Occipital lobe (tissue), 1 donor: ENCODE measurements at regions not wholly inside any gene's neighbourhood (a gene's known extent, or its start where the extent isn't known, plus 50 kb on each side); places are given as distances from the start of the nearest gene placed in this dataset.

Experiments used
- DNase-seq: peaks from one replicate; lab custom pipeline; 2025; lab: John Stamatoyannopoulos, UW

- no peak for DNase-seq
Measured at GRCh38 chr2:146173934-146174333, 1654.0 kb upstream of the ZEB2 start.

DNA sequence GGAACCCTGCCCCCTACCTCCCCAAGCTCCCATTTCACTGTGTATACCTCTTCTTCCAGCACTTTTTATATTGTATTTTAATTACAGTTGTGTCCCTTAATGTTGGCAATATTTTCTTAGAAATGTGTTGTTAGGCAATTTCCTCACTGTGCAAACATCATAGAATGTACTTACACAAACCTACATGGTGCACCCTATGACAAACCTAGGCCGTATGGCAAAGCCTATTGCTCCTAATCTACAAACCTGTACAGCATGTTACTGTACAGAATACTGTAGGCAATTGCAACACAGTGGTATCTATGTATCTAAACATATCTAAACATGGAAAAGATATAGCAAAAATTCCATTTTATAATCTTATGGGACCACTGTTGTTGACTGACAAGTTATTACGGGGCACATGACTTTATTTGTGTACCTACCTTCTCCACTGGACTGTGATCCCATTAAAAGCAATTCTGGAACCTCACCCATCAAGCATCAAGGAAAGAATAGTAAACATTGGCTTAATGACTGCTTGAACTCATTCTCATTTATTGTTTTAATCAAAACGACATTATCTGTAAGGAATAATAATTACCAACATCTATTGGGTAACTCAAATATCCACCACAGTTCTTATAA is 1641.5 kb upstream of the ZEB2 start:
- no peak for DNase-seq

DNA sequence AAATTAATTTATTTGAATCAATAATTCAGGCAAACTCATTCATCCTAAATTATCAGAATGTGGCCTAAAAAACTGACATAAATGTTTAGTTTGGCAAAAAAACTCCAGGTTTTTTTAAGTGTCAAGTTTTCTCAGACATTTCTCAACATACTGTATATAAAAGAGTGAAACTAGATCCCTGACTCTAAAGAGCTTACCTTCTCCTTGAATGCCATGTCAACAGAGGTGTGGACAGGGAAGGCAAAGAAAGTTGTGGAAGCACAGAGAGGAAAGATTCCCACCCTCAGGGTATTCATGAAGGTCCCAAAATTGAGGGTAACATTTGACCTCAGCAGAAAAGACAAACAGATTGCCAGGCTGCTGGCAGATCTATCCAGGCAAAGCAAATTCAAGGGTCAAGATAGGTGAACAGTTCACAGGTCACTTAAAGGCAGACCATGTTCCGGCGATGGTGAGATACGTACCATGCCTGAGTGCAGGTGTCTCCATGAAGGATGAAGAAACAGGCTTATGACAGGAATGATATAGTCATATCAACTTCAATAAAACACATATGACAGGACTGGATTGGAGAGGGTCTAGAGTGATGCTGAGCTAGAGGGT is 1638.3 kb upstream of the ZEB2 start:
- no peak for DNase-seq

DNA sequence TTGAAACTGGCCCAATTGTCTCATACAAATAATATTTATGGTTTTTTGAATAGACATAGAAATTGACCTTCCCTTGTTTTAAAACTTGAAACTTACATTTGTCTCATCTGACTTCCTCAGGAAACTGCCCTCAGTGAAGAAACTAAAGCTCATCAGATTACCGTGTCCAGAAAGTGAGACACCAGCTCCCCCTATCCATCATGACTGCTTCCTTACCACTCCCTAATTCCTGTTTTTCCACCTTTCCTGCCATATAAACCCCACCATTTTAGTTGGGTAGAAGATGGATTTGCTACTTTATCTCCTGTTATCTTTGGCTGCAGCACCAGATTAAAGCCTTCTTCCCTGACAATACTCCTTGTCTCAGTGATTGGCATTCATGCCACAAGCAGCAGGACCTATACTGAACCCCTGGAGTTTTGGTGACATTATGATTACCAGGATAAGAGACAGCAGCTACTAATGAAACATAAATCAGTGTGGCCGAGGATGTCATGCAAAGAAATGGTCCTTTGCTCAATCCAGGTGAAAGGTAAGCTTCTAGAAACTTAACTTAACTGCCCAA is 1627.6 kb upstream of the ZEB2 start:
- no peak for DNase-seq

DNA sequence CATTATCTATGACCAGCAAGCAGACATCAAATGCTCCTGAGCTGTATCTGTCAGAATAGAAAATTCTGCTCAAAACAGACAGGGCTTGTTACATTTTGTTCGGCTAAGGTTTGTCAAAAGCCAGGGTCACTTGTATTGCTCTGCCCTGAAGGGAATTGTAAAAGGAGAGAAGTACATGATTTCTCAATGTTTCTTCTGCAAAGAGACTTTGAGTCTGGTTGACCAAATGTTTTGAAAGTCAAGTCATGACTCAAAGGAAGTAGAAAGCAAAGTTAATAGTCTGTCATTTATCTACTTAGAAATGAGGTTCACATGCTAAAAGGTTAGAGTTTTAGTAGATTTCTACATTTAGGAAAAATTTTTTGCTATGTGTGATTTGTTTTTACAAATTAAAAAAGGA is 1624.1 kb upstream of the ZEB2 start:
- DNase-seq: no peak

DNA sequence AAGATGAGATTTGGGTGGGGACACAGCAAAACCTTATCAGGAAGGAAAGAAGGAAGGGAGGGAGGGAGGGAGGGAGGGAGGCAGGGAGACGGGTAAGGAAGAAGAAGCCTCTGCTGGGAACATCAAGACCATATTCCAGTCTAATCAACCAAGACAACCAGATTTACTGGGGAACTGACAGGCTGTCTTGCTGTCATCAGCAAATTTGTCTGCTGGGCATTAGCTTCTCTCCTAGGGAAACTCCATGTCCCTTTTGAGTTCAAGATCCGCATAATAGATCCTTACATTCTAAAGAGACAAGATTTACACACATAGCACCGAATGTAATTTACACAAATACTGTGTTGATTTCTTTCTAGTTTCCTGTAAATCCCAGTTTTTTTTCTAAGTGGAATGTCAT is 1618.9 kb upstream of the ZEB2 start:
- no peak for DNase-seq

GRCh38 chr2:146135245-146135644 is 1615.3 kb upstream of the ZEB2 start:
- DNase-seq: no peak

DNA sequence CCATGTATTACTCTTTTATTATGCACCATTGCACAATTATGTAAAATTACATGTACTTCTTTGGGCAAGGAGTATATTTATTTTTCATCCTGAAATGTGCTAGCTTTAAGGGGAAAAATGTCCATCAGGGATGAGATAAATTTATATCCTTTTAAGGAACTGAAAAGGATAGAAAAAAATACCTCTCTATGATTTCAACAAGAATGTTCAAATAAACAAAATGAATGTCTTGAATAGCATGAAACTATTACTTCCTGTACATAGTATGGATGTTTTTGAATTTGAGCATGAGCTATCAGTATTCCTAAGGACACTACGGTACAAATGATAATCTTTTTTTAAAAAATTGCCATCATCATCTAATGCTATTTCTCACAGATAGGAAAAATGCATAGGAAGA is 1611.9 kb upstream of the ZEB2 start:
- DNase-seq: no peak

DNA sequence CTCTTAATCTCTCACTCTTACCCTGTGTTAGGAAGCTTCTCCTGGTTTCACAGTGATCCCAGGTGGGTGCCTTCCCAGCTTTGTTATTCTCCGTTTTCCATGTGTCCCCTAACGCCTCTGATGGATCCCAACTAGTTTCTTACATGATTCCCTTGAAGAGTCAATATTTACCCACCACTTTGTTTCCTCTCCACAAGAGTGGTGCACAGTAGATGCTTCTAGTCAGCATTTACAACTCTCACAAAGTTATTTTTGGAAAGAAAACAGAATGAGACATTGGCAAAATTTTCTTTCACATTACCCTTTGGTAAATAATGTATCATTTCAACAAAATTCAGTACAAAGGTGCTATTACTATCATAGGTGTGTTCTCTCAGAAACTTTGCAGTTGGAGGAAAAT is 1611.1 kb upstream of the ZEB2 start:
- no peak for DNase-seq

GRCh38 chr2:146130290-146130689 is 1610.4 kb upstream of the ZEB2 start:
- DNase-seq: no peak

- DNase-seq: no peak
Measured at GRCh38 chr2:146129231-146129630, 1609.3 kb upstream of the ZEB2 start.

DNA sequence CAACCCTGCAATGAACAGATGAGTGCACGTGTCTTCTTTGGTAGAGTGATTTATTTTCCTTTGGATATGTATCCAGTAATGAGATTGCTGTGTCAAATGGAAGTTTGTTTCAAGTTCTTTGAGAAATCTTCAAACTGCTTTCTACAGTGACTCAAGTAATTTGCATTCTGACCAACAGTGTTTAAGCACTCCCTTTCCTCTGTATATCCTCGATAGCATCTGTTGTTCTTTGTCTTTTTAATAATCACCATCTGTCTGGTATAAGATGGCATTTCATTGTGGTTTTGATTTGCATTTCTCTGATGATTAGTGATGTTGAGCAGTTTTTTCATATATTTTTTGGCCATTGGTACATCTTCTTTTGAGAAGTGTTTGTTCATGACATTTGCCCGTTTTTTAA is 1608.3 kb upstream of the ZEB2 start:
- DNase-seq: no peak

- DNase-seq: no peak
Measured at GRCh38 chr2:146125551-146125950, 1605.6 kb upstream of the ZEB2 start.

GRCh38 chr2:146124741-146125140 is 1604.8 kb upstream of the ZEB2 start:
- no peak for DNase-seq

- DNase-seq: no peak
Measured at GRCh38 chr2:146123714-146124113, 1603.8 kb upstream of the ZEB2 start.

DNA sequence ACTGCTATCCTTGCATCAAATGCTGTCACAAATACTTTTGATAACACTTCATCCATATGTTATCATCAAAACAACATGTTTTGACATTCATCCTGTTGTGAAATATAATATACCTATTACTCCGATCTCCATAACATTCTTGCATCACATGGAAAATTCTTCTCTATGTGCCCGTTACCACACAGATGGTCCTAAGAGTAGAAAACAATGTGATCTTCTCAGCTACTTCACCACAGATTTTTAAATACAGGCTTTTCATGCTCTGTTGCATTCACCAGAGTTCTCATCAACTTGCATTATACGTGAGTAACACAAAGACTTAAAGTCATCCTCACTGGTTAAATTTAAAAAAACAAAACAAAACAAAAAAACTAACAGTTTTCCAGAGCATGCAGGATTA is 1603.3 kb upstream of the ZEB2 start:
- DNase-seq: no peak

DNA sequence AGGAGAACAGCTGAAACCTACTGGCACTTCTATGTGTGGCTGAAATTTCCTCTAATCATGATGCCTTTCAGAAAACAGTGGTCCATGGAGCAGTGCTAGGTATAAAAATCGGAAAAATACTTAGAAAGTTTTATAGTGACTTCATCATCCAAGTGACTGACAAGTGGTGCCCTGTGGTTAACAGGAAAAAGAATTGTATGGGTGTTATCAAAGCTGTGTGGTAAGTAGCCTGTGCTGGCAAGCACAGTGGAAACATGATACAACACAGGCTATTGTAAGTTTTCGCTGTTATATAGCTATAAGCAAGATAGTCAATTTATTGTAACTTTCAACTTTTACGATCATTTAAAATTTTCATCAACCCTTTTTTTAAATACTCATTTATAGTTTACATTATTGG is 1599.7 kb upstream of the ZEB2 start:
- no peak for DNase-seq

DNA sequence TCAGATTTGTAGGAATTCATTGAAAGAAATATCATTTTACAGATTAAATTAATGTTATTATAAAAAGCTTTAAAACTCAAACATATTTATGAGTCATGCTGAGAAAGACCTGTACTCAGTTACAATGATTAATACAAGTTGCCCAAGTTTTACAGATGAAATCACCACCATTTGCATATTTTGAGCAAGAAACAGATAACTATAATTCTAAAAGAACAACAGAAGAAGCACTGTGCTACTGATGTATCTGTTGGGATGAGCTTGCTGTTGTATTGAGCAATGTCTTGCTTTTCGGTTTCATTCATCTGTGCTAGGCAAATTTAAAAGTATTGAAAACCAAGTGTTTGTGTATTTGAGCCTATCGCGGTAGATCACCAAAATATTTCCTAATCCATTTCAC is 1589.1 kb upstream of the ZEB2 start:
- DNase-seq: no peak

DNA sequence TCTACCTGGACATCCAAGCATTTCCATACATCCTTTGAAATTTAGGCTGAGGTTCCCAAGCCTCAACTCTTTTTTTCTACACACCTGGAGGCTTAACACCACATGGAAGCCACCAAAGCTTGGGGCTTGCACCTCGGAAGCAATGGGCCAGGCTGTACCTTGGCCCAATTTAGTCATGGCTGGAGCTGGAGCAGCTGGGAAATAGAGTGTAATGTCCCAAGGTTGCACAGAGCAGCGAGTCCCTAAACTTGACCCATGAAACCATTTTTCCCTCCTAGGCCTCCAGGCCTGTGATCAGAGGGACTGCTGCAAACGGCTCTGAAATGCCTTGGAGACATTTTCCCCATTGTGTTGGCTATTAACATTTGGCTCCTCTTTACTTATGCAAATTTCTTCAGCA is 1574.3 kb upstream of the ZEB2 start:
- DNase-seq: no peak

GRCh38 chr2:146081459-146081858 is 1561.5 kb upstream of the ZEB2 start:
- no peak for DNase-seq

DNA sequence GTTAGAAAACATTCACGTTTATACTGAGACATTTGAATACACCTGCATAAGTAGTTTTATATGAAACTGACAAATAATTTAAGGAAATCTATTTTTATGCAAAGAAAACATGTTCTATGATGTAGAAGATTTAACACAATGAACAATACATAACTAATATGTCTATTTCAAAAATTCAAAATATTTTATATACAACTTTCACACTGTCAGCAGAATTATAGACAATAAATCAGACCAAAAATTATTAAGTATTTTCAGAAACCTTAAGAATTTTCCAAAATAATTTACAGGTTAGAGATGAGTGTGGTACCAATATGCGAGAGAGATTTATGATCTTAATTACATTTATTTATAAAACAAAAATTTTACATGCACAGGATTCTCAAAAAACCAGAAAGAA is 1561.0 kb upstream of the ZEB2 start:
- DNase-seq: no peak

- no peak for DNase-seq
Measured at GRCh38 chr2:146079216-146079615, 1559.3 kb upstream of the ZEB2 start.

DNA sequence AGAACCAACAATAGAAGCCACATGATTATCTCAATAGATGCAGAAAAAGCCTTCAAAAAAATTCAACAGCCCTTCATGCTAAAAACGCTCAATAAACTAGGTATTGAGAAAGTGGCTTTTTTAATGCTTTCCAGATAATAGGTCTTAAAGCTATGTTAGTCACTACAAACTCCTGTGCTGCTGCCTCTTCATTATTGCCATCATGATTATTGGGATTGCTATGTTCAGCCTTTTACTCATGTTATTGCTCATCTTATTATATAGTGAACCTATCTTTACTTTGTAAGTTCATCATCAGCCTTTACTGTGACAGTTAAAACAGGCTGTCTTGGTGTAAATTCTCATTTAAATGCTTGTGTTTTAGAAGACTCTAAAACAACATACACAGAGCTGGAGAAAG is 1557.2 kb upstream of the ZEB2 start:
- no peak for DNase-seq

- no peak for DNase-seq
Measured at GRCh38 chr2:146068051-146068450, 1548.1 kb upstream of the ZEB2 start.
